ENCODE measurements at regions not wholly inside any gene's neighbourhood (a gene's known extent, or its start where the extent isn't known, plus 50 kb on each side); places are given as distances from the start of the nearest gene placed in this dataset.

- TF ChIP-seq POLR2A (IDR thresholded peaks at IDR 0.05), result no peak
- TF ChIP-seq CTCF (IDR thresholded peaks at IDR 0.05), result no peak
- no peak overlapping the region for H3K4me3 ChIP-seq (ENCODE audit: low read depth, poor library complexity, severe bottlenecking)
- no peak for DNase-seq (ENCODE audit: low spot score in 2 of 2)
- intact Hi-C loops (cut with DNase I; ENCODE audit: low total_unique reads), result no loop called here
- 88 to 96% methylated on average over 10 to 15 of the region's 17 CpGs for WGBS, 2 donors
Measured at GRCh38 chr9:23914431-23915003, 88.5 kb upstream of the ELAVL2 start.

DNA sequence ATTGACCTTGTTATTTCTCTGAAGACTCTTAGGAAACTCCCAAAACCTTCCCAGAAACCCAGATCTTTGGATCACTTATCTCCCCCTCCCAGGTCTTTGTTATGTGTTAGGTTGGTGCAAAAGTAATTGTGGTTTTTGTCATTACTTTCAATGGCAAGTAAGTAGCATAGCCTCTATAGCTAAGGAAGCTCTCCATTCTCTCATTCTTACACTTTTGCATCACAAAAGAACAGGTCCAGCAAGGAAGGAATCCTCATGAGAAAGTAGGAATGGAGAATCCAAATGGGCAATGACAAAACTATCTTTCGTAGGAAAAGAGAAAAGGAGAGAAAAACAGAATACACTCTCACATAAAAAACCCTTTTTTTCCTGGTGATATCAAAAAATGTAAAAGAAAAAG is 81.3 kb upstream of the ELAVL2 start:
- WGBS, 2 donors, result 84 to 89% methylated on average over 1 of the region's 1 CpG
- intact Hi-C loops (cut with DNase I; ENCODE audit: low total_unique reads), result no loop called here
- no peak overlapping the region for H3K4me3 ChIP-seq (ENCODE audit: low read depth, poor library complexity, severe bottlenecking)
- DNase-seq (ENCODE audit: low spot score in 2 of 2), result no peak
- TF ChIP-seq CTCF (IDR thresholded peaks at IDR 0.05) (no peak), POLR2A (IDR thresholded peaks at IDR 0.05) (no peak)

GRCh38 chr9:23887781-23888180 is 61.7 kb upstream of the ELAVL2 start:
- WGBS, 2 donors, result 73 to 85% methylated on average over 1 of the region's 1 CpG
- intact Hi-C loops (cut with DNase I; ENCODE audit: low total_unique reads), result no loop called here
- no peak overlapping the region for H3K4me3 ChIP-seq (ENCODE audit: low read depth, poor library complexity, severe bottlenecking)
- TF ChIP-seq POLR2A (IDR thresholded peaks at IDR 0.05), result no peak
- no peak for TF ChIP-seq CTCF (IDR thresholded peaks at IDR 0.05)
- no peak for DNase-seq (ENCODE audit: low spot score in 2 of 2)

Data from lower leg skin (tissue), 4 donors.